GM12891 (cell line): ENCODE measurements at regions not wholly inside any gene's neighbourhood (a gene's known extent, or its start where the extent isn't known, plus 50 kb on each side); places are given as distances from the start of the nearest gene placed in this dataset.

ENCODE experiments used
- PAX5 ChIP-seq: IDR thresholded peaks from 2 replicates; pipeline ENCODE4 v1.6.1; 2011; ENCODE audit warnings: low read length, moderate library complexity, mild to moderate bottlenecking; ENCODE audit not compliant: insufficient read depth, severe bottlenecking
- POLR2A ChIP-seq: IDR thresholded peaks from 2 replicates; pipeline ENCODE4 v1.6.1; 2011; ENCODE audit warnings: low read depth, low read length, control low read depth
- POLR2AphosphoS5 ChIP-seq: IDR thresholded peaks from 2 replicates; pipeline ENCODE4 v1.6.1; 2011; ENCODE audit warnings: low read depth, low read length, control low read depth
- POU2F2 ChIP-seq: IDR thresholded peaks from 2 replicates; pipeline ENCODE4 v1.6.1; 2011; ENCODE audit warnings: low read depth, mild to moderate bottlenecking, control low read depth, low read length, moderate library complexity
- TAF1 ChIP-seq: IDR thresholded peaks from 2 replicates; pipeline ENCODE4 v1.6.1; 2011; ENCODE audit warnings: low read depth, low read length, control low read depth

- TF ChIP-seq POLR2A (no peak), POLR2AphosphoS5 (no peak), TAF1 (no peak), POU2F2 (no peak), PAX5 (no peak)
Measured at GRCh38 chr13:66171920-66172319, 1058.2 kb downstream of the PCDH9 start.
